ENCODE measurements at regions not wholly inside any gene's neighbourhood (a gene's known extent, or its start where the extent isn't known, plus 50 kb on each side); places are given as distances from the start of the nearest gene placed in this dataset.
"Not testable (repeated sequence)": the region's sequence is repeated elsewhere in the genome, so short reads cannot be mapped to it uniquely, and the experiment has no call there.

DNA sequence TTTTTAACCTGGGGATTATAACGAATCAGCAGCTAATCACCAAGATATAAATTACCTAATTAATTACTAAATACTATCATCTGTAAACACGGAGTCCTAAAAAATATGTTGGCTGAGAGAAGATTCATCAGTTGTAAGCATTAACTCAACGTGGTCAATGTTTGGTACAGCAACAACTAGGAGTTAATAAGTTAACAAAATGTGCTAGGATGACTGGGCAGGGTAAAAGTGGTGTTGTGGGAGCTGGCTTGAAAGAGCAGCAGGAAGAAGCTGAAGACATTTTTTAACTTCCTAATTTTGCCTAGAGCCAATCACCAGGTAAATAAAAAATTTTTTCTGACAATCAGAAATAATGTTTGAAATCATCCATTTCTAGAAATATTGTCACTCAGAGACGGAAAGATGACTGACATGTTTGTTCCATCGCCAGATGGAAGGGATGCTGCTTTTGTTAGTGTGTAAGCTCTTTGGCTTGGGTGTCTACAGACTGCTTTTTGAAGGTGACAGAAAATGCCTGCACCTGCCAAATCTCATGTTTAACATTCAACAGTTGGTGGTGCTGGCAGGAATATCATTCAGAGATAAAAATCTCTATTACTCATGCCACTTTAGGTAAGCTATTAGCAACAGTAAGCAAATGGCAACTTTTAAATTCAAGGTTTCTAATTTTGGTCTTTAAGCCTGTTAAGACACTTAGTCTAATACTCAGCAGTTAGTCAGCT lies 1126.9 kb downstream of the STPG2 start:
- no peak for TF ChIP-seq CTCF (IDR thresholded peaks at IDR 0.05; ENCODE audit: insufficient read depth, low read length, poor library complexity, severe bottlenecking)
- H3K27me3 ChIP-seq (replicated peaks; ENCODE audit: control insufficient read depth, insufficient read depth, low read length), result no peaks in the 10 kb centered on the region
- DNase-seq (ENCODE audit: extremely low read depth, insufficient read length), result no peak
- H3K4me3 ChIP-seq (replicated peaks; ENCODE audit: low read depth, low read length), result no peak overlapping the region
- no peaks in the 10 kb centered on the region for H3K36me3 ChIP-seq (ENCODE audit: control insufficient read depth, insufficient read depth, low read length)

- no peak for TF ChIP-seq CTCF (IDR thresholded peaks at IDR 0.05; ENCODE audit: insufficient read depth, low read length, poor library complexity, severe bottlenecking)
- no peaks in the 10 kb centered on the region for H3K36me3 ChIP-seq (ENCODE audit: control insufficient read depth, insufficient read depth, low read length)
- H3K27me3 ChIP-seq (replicated peaks; ENCODE audit: control insufficient read depth, insufficient read depth, low read length), result no peaks in the 10 kb centered on the region
- DNase-seq (ENCODE audit: extremely low read depth, insufficient read length), result no peak
- no peak overlapping the region for H3K4me3 ChIP-seq (replicated peaks; ENCODE audit: low read depth, low read length)
Measured at GRCh38 chr4:97027728-97028410, 1115.4 kb downstream of the STPG2 start.

DNA sequence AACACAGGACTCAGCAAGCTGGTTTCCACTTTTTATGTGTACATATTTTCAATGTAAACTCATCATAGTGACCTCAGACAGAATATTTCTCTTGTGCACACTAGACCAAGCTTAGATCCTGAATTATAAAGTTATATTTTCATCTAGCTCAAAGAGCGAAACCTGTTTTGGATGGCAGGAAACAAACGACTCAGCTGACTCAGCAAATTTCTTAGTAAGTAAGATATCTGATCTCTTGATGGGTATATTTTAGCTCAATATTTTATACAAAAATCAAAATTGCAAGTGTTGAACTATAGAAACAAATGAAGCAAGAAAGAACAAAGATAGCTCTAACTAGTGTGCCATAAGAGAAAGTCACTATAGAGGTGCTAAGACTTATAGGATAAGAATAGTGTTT lies 1114.5 kb downstream of the STPG2 start:
- DNase-seq (ENCODE audit: extremely low read depth, insufficient read length), result no peak
- no peak overlapping the region for H3K4me3 ChIP-seq (replicated peaks; ENCODE audit: low read depth, low read length)
- no peaks in the 10 kb centered on the region for H3K36me3 ChIP-seq (ENCODE audit: control insufficient read depth, insufficient read depth, low read length)
- no peak for TF ChIP-seq CTCF (IDR thresholded peaks at IDR 0.05; ENCODE audit: insufficient read depth, low read length, poor library complexity, severe bottlenecking)
- H3K27me3 ChIP-seq (replicated peaks; ENCODE audit: control insufficient read depth, insufficient read depth, low read length), result no peaks in the 10 kb centered on the region

GRCh38 chr4:97037411-97038145 lies 1105.7 kb downstream of the STPG2 start:
- DNase-seq (ENCODE audit: extremely low read depth, insufficient read length); H3K36me3 ChIP-seq (ENCODE audit: control insufficient read depth, insufficient read depth, low read length); H3K27me3 ChIP-seq (replicated peaks; ENCODE audit: control insufficient read depth, insufficient read depth, low read length); H3K4me3 ChIP-seq (replicated peaks; ENCODE audit: low read depth, low read length): not testable (repeated sequence)

- H3K36me3 ChIP-seq (ENCODE audit: control insufficient read depth, insufficient read depth, low read length), result no peaks in the 10 kb centered on the region
Measured at GRCh38 chr4:97038146-97038516, 1105.1 kb downstream of the STPG2 start.

More at GRCh38 chr4:97038146-97038516, 1105.1 kb downstream of the STPG2 start:
- Histone ChIP-seq H3K27me3 (replicated peaks; ENCODE audit: control insufficient read depth, insufficient read depth, low read length) (no peaks in the 10 kb centered on the region), H3K4me3 (replicated peaks; ENCODE audit: low read depth, low read length) (no peak overlapping the region)
- no peak for DNase-seq (ENCODE audit: extremely low read depth, insufficient read length)
- TF ChIP-seq CTCF (IDR thresholded peaks at IDR 0.05; ENCODE audit: insufficient read depth, low read length, poor library complexity, severe bottlenecking), result no peak

All from GM06990 (cell line).